Thyroid gland (tissue), 4 donors: ENCODE measurements at regions not wholly inside any gene's neighbourhood (a gene's known extent, or its start where the extent isn't known, plus 50 kb on each side); places are given as distances from the start of the nearest gene placed in this dataset.

ENCODE experiments used
- DNase-seq, 2 donors: peaks; one replicate each; pipeline ENCODE4 v3.0.0-alpha.2; 2019
- H3K27ac ChIP-seq, 3 donors: fragments of 200-600 bp; sonication (generic); 1 replicate in 2 of 3; 2 replicates in 1 of 3; pipeline ENCODE4 v1.5.1; 2016 to 2019; ENCODE audit warnings: mild to moderate bottlenecking in 1 of 3, moderate library complexity in 1 of 3
- H3K27me3 ChIP-seq: fragments of 200-600 bp; sonication (generic); one replicate; pipeline ENCODE4 v1.5.1; 2019
- H3K36me3 ChIP-seq, 2 donors: fragments of 200-600 bp; sonication (generic); one replicate each; pipeline ENCODE4 v1.5.1; 2016 to 2019
- H3K4me1 ChIP-seq, 2 donors: fragments of 200-600 bp; sonication (generic); one replicate each; pipeline ENCODE4 v1.5.1; 2017 to 2019
- H3K4me3 ChIP-seq, 3 donors: fragments of 200-600 bp; sonication (generic); replicated peaks in 1 of 3; 1 replicate in 2 of 3; 2 replicates in 1 of 3; pipeline ENCODE4 v1.5.1; 2016; ENCODE audit warnings: mild to moderate bottlenecking in 1 of 3
- H3K9me3 ChIP-seq: fragments of 200-600 bp; sonication (generic); one replicate; pipeline ENCODE4 v1.5.1; 2017
- POLR2A ChIP-seq, 2 donors: fragments of 450-650 bp; IDR thresholded peaks; one replicate each; pipeline ENCODE4 v1.6.1; 2017; ENCODE audit warnings: antibody characterized with exemption in 2 of 2, mild to moderate bottlenecking in 2 of 2, moderate library complexity in 1 of 2
- WGBS, 2 donors: methylation state at CpG; one replicate each; pipeline ENCODE4 v1.1.5; 2017; 5-methylcytosine and 5-hydroxymethylcytosine counted together
- intact Hi-C: fragments of 100-400 bp; cut with DNase I; formaldehyde crosslinking; loops from one replicate; pipeline ENCODE4 v1.15.1; 2023
- TF ChIP-seq, protein P1 (sequence below), 6 experiments: fragments of 200-600 bp in 3 of 6; fragments of 450-650 bp in 3 of 6; sonication (generic) in 3 of 6; IDR thresholded peaks; one replicate each; pipeline ENCODE4 v1.5.1; 2016 to 2019; ENCODE audit warnings: antibody characterized with exemption in 6 of 6, mild to moderate bottlenecking in 2 of 6, inconsistent platforms in 1 of 6, moderate library complexity in 1 of 6

DNA sequence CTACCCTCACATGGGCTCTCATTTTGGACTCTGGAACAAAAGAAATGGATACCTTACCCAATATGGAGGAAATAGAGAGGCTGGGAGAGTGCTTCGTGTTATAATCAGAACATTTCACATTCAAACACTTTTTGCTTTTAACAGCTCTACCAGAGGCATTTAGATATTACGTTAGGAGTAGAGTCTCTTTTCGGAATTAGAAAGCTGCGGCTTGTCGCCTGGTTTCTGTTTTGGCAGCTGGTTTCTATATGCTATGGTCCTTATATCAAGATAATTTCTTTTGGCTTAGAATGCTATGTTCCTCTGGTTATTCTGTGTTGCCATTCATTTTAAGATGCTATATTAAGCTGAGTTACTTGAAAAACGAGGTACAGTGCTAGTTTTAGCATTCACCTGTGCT is 392.8 kb upstream of the GALNT5 start:
- no peaks in the 10 kb centered on the region for H3K27me3 ChIP-seq
- H3K36me3 ChIP-seq: no peaks in the 10 kb centered on the region
- H3K4me1 ChIP-seq: no peaks in the 10 kb centered on the region
- H3K9me3 ChIP-seq: no peaks in the 10 kb centered on the region
- intact Hi-C loops: no loop called here
- no peak overlapping the region for H3K4me3 ChIP-seq
- TF ChIP-seq, protein P1, sequence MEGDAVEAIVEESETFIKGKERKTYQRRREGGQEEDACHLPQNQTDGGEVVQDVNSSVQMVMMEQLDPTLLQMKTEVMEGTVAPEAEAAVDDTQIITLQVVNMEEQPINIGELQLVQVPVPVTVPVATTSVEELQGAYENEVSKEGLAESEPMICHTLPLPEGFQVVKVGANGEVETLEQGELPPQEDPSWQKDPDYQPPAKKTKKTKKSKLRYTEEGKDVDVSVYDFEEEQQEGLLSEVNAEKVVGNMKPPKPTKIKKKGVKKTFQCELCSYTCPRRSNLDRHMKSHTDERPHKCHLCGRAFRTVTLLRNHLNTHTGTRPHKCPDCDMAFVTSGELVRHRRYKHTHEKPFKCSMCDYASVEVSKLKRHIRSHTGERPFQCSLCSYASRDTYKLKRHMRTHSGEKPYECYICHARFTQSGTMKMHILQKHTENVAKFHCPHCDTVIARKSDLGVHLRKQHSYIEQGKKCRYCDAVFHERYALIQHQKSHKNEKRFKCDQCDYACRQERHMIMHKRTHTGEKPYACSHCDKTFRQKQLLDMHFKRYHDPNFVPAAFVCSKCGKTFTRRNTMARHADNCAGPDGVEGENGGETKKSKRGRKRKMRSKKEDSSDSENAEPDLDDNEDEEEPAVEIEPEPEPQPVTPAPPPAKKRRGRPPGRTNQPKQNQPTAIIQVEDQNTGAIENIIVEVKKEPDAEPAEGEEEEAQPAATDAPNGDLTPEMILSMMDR (IDR thresholded peaks at IDR 0.05): no peak
- no peak for TF ChIP-seq POLR2A (IDR thresholded peaks at IDR 0.05)
- DNase-seq: no peak
- no peak overlapping the region for H3K27ac ChIP-seq
- 79 to 80% methylated on average over 6 of the region's 6 CpGs for WGBS, 2 donors

DNA sequence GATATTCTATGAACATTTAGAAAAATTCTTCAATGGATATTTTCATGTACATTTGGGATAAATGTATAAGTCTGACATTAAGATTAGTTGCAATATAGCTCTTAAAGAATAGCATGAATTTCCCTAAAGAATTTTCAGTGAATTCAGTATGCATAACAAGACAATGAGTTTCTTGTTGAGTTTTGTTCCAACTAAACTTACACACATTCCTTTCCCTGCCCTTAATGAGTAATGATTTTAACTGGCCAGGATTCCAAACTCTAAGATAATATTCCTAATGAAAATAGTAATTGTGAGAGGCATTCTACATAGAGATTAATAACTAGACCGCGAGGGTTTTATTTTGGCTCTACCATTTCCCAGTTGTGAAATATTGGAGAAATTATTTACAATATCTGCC is 390.3 kb upstream of the GALNT5 start:
- DNase-seq: no peak
- Histone ChIP-seq H3K4me3 (no peak overlapping the region), H3K9me3 (no peaks in the 10 kb centered on the region), H3K36me3 (no peaks in the 10 kb centered on the region), H3K27me3 (no peaks in the 10 kb centered on the region), H3K4me1 (no peaks in the 10 kb centered on the region), H3K27ac (no peak overlapping the region)
- 85 to 91% methylated on average over 2 of the region's 2 CpGs for WGBS, 2 donors
- no peak for TF ChIP-seq POLR2A (IDR thresholded peaks at IDR 0.05)
- TF ChIP-seq, protein P1 (IDR thresholded peaks at IDR 0.05): no peak
- intact Hi-C loops: no loop called here

DNA sequence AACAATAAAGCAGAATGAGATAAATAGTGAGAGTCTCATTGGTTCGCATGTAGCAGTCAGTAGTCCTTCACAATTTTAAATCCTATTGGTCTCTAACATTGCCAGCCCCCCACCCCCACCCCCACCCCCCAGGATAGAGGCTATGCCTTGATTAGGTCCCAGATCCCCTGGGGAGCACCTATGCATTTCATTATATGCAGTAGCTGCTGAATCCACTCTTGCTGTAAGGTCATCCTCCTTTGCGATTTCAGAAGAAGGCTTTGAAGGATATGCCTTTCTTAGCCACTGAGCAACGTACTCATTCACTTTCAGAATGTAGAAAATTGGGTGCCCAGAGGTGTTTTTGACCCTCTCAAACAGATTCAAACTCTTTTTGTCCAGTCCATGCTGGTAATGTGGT is 382.8 kb upstream of the GALNT5 start:
- TF ChIP-seq POLR2A (IDR thresholded peaks at IDR 0.05): no peak
- TF ChIP-seq, protein P1 (IDR thresholded peaks at IDR 0.05): no peak
- H3K4me1 ChIP-seq: no peaks in the 10 kb centered on the region
- no peak for DNase-seq
- no peaks in the 10 kb centered on the region for H3K36me3 ChIP-seq
- no peaks in the 10 kb centered on the region for H3K9me3 ChIP-seq
- WGBS, 2 donors: 56 to 76% methylated on average over 2 to 3 of the region's 3 CpGs
- no peak overlapping the region for H3K27ac ChIP-seq
- H3K27me3 ChIP-seq: no peaks in the 10 kb centered on the region
- intact Hi-C loops: no loop called here
- no peak overlapping the region for H3K4me3 ChIP-seq

DNA sequence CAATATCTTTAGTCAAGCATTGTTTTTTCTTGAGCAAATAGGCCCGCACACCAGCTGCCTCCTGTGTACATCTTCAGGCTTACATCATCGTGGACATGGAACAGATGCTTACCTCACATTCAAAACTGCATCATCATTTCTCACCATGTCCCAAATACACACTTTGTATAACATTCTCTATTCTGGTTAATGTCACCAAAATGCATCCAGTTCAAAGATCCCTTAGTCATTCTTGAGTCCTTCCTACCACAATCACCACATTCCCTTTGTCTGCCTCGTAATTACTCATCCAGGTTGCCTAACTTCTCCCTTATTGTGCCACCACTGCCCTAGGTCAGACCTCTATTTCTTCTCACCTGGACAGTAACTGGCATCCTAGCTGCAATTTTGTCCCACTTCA is 373.7 kb upstream of the GALNT5 start:
- TF ChIP-seq POLR2A (IDR thresholded peaks at IDR 0.05): no peak
- TF ChIP-seq, protein P1 (IDR thresholded peaks at IDR 0.05): no peak
- Histone ChIP-seq H3K36me3 (no peaks in the 10 kb centered on the region), H3K27ac (no peak overlapping the region), H3K27me3 (no peaks in the 10 kb centered on the region), H3K4me1 (no peaks in the 10 kb centered on the region), H3K4me3 (no peak overlapping the region), H3K9me3 (no peaks in the 10 kb centered on the region)
- intact Hi-C loops: no loop called here
- 91 to 93% methylated on average over 3 of the region's 3 CpGs for WGBS, 2 donors
- no peak for DNase-seq

DNA sequence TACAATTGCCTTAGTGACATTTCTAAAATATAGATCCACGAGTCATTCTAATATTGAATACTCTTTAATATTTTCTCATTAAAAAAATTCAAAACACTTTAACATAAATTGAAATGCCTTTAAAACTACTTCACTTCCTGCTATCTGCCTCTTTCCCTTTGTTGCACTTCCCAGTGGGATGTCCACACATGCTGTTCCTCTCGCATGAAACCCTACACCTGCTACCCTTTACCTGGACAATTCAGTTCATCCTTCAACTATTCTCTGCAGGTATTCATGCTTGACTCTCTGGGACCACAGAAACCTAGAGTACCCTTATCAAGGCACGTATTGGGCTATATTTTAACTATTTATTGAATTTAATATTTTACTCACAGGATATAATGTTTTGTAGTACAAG is 373.3 kb upstream of the GALNT5 start:
- whole genome bisulfite sequencing, 2 donors: 87 to 91% methylated on average over 3 of the region's 3 CpGs
- no peak for TF ChIP-seq POLR2A (IDR thresholded peaks at IDR 0.05)
- TF ChIP-seq, protein P1 (IDR thresholded peaks at IDR 0.05): no peak
- no peak overlapping the region for H3K4me3 ChIP-seq
- H3K36me3 ChIP-seq: no peaks in the 10 kb centered on the region
- no peaks in the 10 kb centered on the region for H3K4me1 ChIP-seq
- intact Hi-C loops: no loop called here
- H3K27ac ChIP-seq: no peak overlapping the region
- H3K9me3 ChIP-seq: no peaks in the 10 kb centered on the region
- no peaks in the 10 kb centered on the region for H3K27me3 ChIP-seq
- DNase-seq: no peak
